Thymus (tissue), 11 donors: ENCODE measurements at regions not wholly inside any gene's neighbourhood (a gene's known extent, or its start where the extent isn't known, plus 50 kb on each side); places are given as distances from the start of the nearest gene placed in this dataset.

ENCODE experiments used
- DNase-seq, 9 donors: peaks; one replicate each; pipeline ENCODE4 v3.0.0-alpha.2; 2013; ENCODE audit warnings: low spot score in 9 of 9, low read depth in 6 of 9, missing footprints in 1 of 9
- H3K27ac ChIP-seq, 2 donors: one replicate each; pipeline ENCODE4 v1.5.1; 2013; ENCODE audit warnings: control low read depth in 1 of 2, low read depth in 1 of 2, low read length in 1 of 2, mild to moderate bottlenecking in 1 of 2, moderate library complexity in 1 of 2
- H3K27me3 ChIP-seq, 2 donors: one replicate each; pipeline ENCODE4 v1.5.1; 2013; ENCODE audit warnings: low read length in 1 of 2; ENCODE audit not compliant: control insufficient read depth in 2 of 2, insufficient read depth in 1 of 2
- H3K36me3 ChIP-seq, 2 donors: one replicate each; pipeline ENCODE4 v1.5.1; 2013; ENCODE audit warnings: low read length in 1 of 2, mild to moderate bottlenecking in 1 of 2, moderate library complexity in 1 of 2; ENCODE audit not compliant: control insufficient read depth in 2 of 2, insufficient read depth in 2 of 2
- H3K4me1 ChIP-seq, 2 donors: one replicate each; pipeline ENCODE4 v1.5.1; 2013; ENCODE audit warnings: low read length in 2 of 2; ENCODE audit not compliant: control insufficient read depth in 2 of 2, insufficient read depth in 2 of 2
- H3K4me3 ChIP-seq, 2 donors: one replicate each; pipeline ENCODE4 v1.5.1; 2013; ENCODE audit warnings: low read length in 2 of 2, control low read depth in 1 of 2, mild to moderate bottlenecking in 1 of 2
- H3K9me3 ChIP-seq, 2 donors: one replicate each; pipeline ENCODE4 v1.5.1; 2013; ENCODE audit warnings: low read length in 1 of 2, mild to moderate bottlenecking in 1 of 2; ENCODE audit not compliant: control insufficient read depth in 2 of 2, insufficient read depth in 1 of 2
- WGBS: extraction: QIAGEN DNeasy Blood & Tissue Kit; methylation state at CpG from one replicate; pipeline ENCODE4 v1.1.7; 2013; 5-methylcytosine and 5-hydroxymethylcytosine counted together
- donor health status: healthy.

DNA sequence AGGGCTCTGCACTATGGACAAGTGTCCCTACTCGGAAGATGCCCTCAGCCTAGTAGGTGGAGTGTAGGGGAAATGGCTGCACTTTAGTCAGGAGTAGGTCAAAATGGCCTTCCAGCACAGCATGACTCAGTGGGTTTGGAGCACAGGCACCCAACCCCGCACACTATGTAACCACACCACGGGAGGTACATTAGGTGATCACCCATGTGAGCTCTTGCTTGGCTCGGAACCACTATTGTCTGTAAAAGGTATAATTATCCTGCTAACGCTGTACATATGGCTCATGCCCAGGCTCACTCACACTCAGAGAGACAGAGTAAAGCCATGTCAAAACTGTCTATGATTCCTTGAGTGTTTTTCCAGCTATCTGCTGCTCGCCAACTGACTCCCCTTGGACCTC is 156.9 kb upstream of the DACH1 start:
- H3K36me3 ChIP-seq = no peaks in the 10 kb centered on the region
- peaks cover 0 to 18% of the 10 kb centered on the region in 2 donors for H3K9me3 ChIP-seq
- no peaks in the 10 kb centered on the region for H3K4me1 ChIP-seq
- WGBS = 95% methylated on average over 6 of the region's 6 CpGs
- no peaks in the 10 kb centered on the region for H3K27me3 ChIP-seq
- no peak overlapping the region for H3K27ac ChIP-seq
- no peak overlapping the region for H3K4me3 ChIP-seq
- no peak for DNase-seq

GRCh38 chr13:72005455-72005854 is 138.5 kb upstream of the DACH1 start:
- Histone ChIP-seq H3K9me3 (no peaks in the 10 kb centered on the region), H3K27ac (no peak overlapping the region), H3K4me3 (no peak overlapping the region), H3K36me3 (no peaks in the 10 kb centered on the region), H3K4me1 (no peaks in the 10 kb centered on the region), H3K27me3 (no peaks in the 10 kb centered on the region)
- DNase-seq = no peak

- WGBS = 93% methylated on average over 5 of the region's 5 CpGs
- Histone ChIP-seq H3K4me1 (no peaks in the 10 kb centered on the region), H3K27ac (no peak overlapping the region), H3K4me3 (no peak overlapping the region), H3K27me3 (no peaks in the 10 kb centered on the region), H3K36me3 (no peaks in the 10 kb centered on the region), H3K9me3 (no peaks in the 10 kb centered on the region)
- no peak for DNase-seq
Observed at GRCh38 chr13:72004784-72005374, 137.9 kb upstream of the DACH1 start.

DNA sequence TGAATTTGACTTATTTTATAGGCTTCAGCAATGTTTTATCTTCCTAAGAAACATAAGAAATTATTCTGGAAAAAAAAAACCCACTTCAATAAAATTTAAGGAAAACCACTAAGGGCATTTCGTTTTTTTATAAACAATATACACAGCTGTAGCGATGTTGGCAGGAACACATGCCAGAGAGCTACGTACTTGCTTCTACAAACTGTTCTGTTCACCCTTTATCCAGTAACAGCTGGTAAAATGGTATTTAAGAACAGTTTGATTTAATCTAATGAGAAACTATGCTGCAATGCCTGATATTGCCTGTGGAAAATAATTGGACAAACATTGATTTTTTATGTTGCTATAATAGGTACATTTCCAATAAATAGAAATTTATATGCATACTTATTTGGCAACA is 137.2 kb upstream of the DACH1 start:
- no peak for DNase-seq

GRCh38 chr13:71998223-71998622 is 131.2 kb upstream of the DACH1 start:
- Histone ChIP-seq H3K36me3 (no peaks in the 10 kb centered on the region), H3K27ac (no peak overlapping the region), H3K27me3 (no peaks in the 10 kb centered on the region), H3K4me1 (no peaks in the 10 kb centered on the region), H3K4me3 (no peak overlapping the region), H3K9me3 (no peaks in the 10 kb centered on the region)
- DNase-seq = no peak

More for the DNA sequence above, 137.2 kb upstream of the DACH1 start:
- Histone ChIP-seq H3K4me3 (no peak overlapping the region), H3K36me3 (no peaks in the 10 kb centered on the region), H3K27me3 (no peaks in the 10 kb centered on the region), H3K4me1 (no peaks in the 10 kb centered on the region), H3K9me3 (no peaks in the 10 kb centered on the region), H3K27ac (no peak overlapping the region)
- WGBS = 63% methylated on average over 3 of the region's 3 CpGs

GRCh38 chr13:71979616-71980015 is 112.6 kb upstream of the DACH1 start:
- DNase-seq = peak in 4 of 9 donors; percentile 1 to 6 (median 4)
- no peak overlapping the region for H3K4me3 ChIP-seq
- no peaks in the 10 kb centered on the region for H3K27me3 ChIP-seq
- no peaks in the 10 kb centered on the region for H3K9me3 ChIP-seq
- H3K36me3 ChIP-seq = no peaks in the 10 kb centered on the region
- 48% methylated on average over 3 of the region's 3 CpGs for WGBS
- no peaks in the 10 kb centered on the region for H3K4me1 ChIP-seq
- H3K27ac ChIP-seq = no peak overlapping the region

- no peak overlapping the region for H3K27ac ChIP-seq
- H3K4me1 ChIP-seq = no peaks in the 10 kb centered on the region
- no peak overlapping the region for H3K4me3 ChIP-seq
- no peaks in the 10 kb centered on the region for H3K27me3 ChIP-seq
- no peak for DNase-seq
- H3K36me3 ChIP-seq = no peaks in the 10 kb centered on the region
- H3K9me3 ChIP-seq = no peaks in the 10 kb centered on the region
- 95% methylated on average over 7 of the region's 7 CpGs for WGBS
Observed at GRCh38 chr13:71977028-71977427, 110.0 kb upstream of the DACH1 start.

GRCh38 chr13:71967990-71968389 is 101.0 kb upstream of the DACH1 start:
- 95% methylated on average over 5 of the region's 5 CpGs for WGBS
- Histone ChIP-seq H3K4me1 (no peaks in the 10 kb centered on the region), H3K27me3 (no peaks in the 10 kb centered on the region), H3K27ac (no peak overlapping the region), H3K36me3 (no peaks in the 10 kb centered on the region), H3K9me3 (no peaks in the 10 kb centered on the region), H3K4me3 (no peak overlapping the region)
- DNase-seq = no peak

- no peaks in the 10 kb centered on the region for H3K4me1 ChIP-seq
- DNase-seq = no peak
- 54% methylated on average over 8 of the region's 8 CpGs for WGBS
- no peaks in the 10 kb centered on the region for H3K36me3 ChIP-seq
- no peaks in the 10 kb centered on the region for H3K27me3 ChIP-seq
- H3K4me3 ChIP-seq = no peak overlapping the region
- H3K27ac ChIP-seq = no peak overlapping the region
- no peaks in the 10 kb centered on the region for H3K9me3 ChIP-seq
Observed at GRCh38 chr13:71964491-71965100, 97.6 kb upstream of the DACH1 start.
